OCI-LY1 (cell line): ENCODE measurements at regions not wholly inside any gene's neighbourhood (a gene's known extent, or its start where the extent isn't known, plus 50 kb on each side); places are given as distances from the start of the nearest gene placed in this dataset.

Experiments used
- H2AFZ ChIP-seq: fragments of 200-600 bp; sonication (generic), shearing (Covaris generic); 2 replicates; pipeline ENCODE4 v1.6.0; 2014; ENCODE audit warnings: antibody characterized with exemption, mild to moderate bottlenecking, low read length
- H3F3A ChIP-seq: fragments of 200-600 bp; sonication (generic), shearing (Covaris generic); 2 replicates; pipeline ENCODE4 v1.6.0; 2014; ENCODE audit warnings: mild to moderate bottlenecking, antibody characterized with exemption, low read length, moderate library complexity; ENCODE audit not compliant: insufficient read depth
- H3K27ac ChIP-seq: fragments of 200-600 bp; sonication (generic); 2 replicates; pipeline ENCODE4 v1.5.1; 2014; ENCODE audit warnings: low read length, mixed run types, mild to moderate bottlenecking, low read depth; ENCODE audit not compliant: poor library complexity, severe bottlenecking
- H3K27me3 ChIP-seq: fragments of 200-600 bp; sonication (generic); 2 replicates; pipeline ENCODE4 v1.6.0; 2014; ENCODE audit warnings: antibody characterized with exemption, mild to moderate bottlenecking, low read length, moderate library complexity; ENCODE audit not compliant: insufficient read depth
- H3K36me3 ChIP-seq: fragments of 200-600 bp; sonication (generic); 2 replicates; pipeline ENCODE4 v1.6.1; 2014; ENCODE audit warnings: mild to moderate bottlenecking, antibody characterized with exemption, low read length, moderate library complexity, mixed read lengths; ENCODE audit not compliant: insufficient read depth
- H3K4me1 ChIP-seq: fragments of 200-600 bp; sonication (generic); 2 replicates; pipeline ENCODE4 v1.5.1; 2014; ENCODE audit warnings: mild to moderate bottlenecking, low read length, moderate library complexity; ENCODE audit not compliant: insufficient read depth, severe bottlenecking
- H3K4me2 ChIP-seq: fragments of 200-600 bp; sonication (generic), shearing (Covaris generic); 2 replicates; pipeline ENCODE4 v1.6.1; 2014; ENCODE audit warnings: low read length
- H3K4me3 ChIP-seq: fragments of 200-600 bp; sonication (generic); 2 replicates; pipeline ENCODE4 v1.5.1; 2014; ENCODE audit warnings: low read length, low read depth, mild to moderate bottlenecking, mixed read lengths; ENCODE audit not compliant: poor library complexity, severe bottlenecking
- H3K79me2 ChIP-seq: fragments of 200-600 bp; shearing (Covaris generic); 2 replicates; pipeline ENCODE4 v1.6.1; 2016; ENCODE audit warnings: mixed run types, low read length, mixed read lengths; ENCODE audit not compliant: insufficient read depth
- H3K9ac ChIP-seq: fragments of 200-600 bp; sonication (generic), shearing (Covaris generic); 2 replicates; pipeline ENCODE4 v1.6.1; 2014; ENCODE audit warnings: mild to moderate bottlenecking, low read length, mixed read lengths
- H3K9me2 ChIP-seq: fragments of 200-600 bp; sonication (generic), shearing (Covaris generic); 2 replicates; pipeline ENCODE4 v1.6.1; 2014; ENCODE audit warnings: low read depth, mild to moderate bottlenecking, low read length, mixed read lengths
- H3K9me3 ChIP-seq: fragments of 200-600 bp; shearing (Covaris generic); 2 replicates; pipeline ENCODE4 v1.6.1; 2014; ENCODE audit warnings: low read length, mixed read lengths
- H4K20me1 ChIP-seq: fragments of 200-600 bp; sonication (generic), shearing (Covaris generic); 2 replicates; pipeline ENCODE4 v1.6.0; 2016; ENCODE audit warnings: mild to moderate bottlenecking, low read length; ENCODE audit not compliant: insufficient read depth
- EZH2 ChIP-seq: fragments of 200-600 bp; sonication (generic), shearing (Covaris generic); IDR thresholded peaks from 2 replicates; pipeline ENCODE4 v1.8.0; 2017; ENCODE audit warnings: borderline replicate concordance, mixed run types, mild to moderate bottlenecking, antibody characterized with exemption, low read length, moderate library complexity, mixed read lengths
- TF ChIP-seq, protein P1 (sequence below): fragments of 200-600 bp; sonication (generic), shearing (Covaris generic); IDR thresholded peaks from 2 replicates; pipeline ENCODE4 v1.5.1; 2017; ENCODE audit warnings: mild to moderate bottlenecking, antibody characterized with exemption, low read length, moderate library complexity, mixed read lengths

DNA sequence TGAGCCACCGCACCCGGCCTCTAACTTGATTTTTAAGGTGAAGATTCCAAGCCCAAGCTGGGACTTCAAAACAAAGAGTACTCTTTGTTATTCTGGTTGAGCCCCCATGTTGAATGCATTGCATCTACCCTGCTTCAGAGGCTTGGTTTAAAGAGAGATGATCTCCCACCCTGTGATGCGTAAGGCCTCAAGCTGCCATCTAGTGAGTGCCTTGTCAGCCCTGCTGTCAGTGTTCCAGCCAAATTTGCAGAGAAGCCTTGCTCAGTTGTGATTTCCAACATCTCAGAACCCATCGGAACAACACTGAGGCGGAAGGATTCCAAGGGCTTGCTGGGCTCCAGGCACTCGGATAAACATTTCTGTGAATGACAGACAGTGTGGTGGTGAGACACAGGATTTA lies 210.7 kb upstream of the RGMA start:
- Histone ChIP-seq H3K9ac (no peak overlapping the region), H3F3A (no peaks in the 10 kb centered on the region), H3K27ac (no peak overlapping the region), H3K9me3 (no peaks in the 10 kb centered on the region), H3K9me2 (no peaks in the 10 kb centered on the region), H3K4me2 (no peak overlapping the region), H3K4me3 (no peak overlapping the region), H3K27me3 (0 out of 2 replicates have a peak, but pooled peaks cover 3% of the 10 kb centered on the region), H3K79me2 (no peaks in the 10 kb centered on the region), H3K4me1 (no peaks in the 10 kb centered on the region), H2AFZ (no peak overlapping the region), H4K20me1 (no peaks in the 10 kb centered on the region), H3K36me3 (no peaks in the 10 kb centered on the region)
- TF ChIP-seq, protein P1, sequence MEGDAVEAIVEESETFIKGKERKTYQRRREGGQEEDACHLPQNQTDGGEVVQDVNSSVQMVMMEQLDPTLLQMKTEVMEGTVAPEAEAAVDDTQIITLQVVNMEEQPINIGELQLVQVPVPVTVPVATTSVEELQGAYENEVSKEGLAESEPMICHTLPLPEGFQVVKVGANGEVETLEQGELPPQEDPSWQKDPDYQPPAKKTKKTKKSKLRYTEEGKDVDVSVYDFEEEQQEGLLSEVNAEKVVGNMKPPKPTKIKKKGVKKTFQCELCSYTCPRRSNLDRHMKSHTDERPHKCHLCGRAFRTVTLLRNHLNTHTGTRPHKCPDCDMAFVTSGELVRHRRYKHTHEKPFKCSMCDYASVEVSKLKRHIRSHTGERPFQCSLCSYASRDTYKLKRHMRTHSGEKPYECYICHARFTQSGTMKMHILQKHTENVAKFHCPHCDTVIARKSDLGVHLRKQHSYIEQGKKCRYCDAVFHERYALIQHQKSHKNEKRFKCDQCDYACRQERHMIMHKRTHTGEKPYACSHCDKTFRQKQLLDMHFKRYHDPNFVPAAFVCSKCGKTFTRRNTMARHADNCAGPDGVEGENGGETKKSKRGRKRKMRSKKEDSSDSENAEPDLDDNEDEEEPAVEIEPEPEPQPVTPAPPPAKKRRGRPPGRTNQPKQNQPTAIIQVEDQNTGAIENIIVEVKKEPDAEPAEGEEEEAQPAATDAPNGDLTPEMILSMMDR: no peak
- no peak for TF ChIP-seq EZH2

DNA sequence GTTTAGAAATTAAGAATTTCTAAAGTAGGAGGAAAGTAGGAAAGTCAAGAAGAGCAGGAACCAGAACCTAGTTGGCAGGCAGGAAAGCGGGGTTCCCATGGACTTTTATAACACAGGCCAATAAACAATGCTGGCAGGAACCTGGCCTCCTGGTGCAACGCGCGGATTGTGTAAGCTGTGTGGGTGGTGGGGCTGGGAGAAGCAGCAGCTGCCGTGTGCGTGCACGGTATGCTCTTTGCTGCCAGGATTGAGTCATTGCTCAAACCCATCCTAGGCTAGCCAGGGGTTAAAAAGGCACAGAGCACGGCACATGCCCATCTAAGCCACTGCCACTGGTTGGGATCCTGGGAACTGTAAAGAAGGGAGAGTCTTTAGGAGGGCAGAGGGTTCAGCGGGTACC lies 209.9 kb upstream of the RGMA start:
- Histone ChIP-seq H2AFZ (no peak overlapping the region), H3K4me2 (no peak overlapping the region), H4K20me1 (no peaks in the 10 kb centered on the region), H3K27me3 (0 out of 2 replicates have a peak, but pooled peaks cover 3% of the 10 kb centered on the region), H3K4me3 (no peak overlapping the region), H3K4me1 (no peaks in the 10 kb centered on the region), H3K36me3 (no peaks in the 10 kb centered on the region), H3K9me3 (no peaks in the 10 kb centered on the region), H3K27ac (no peak overlapping the region), H3F3A (no peaks in the 10 kb centered on the region), H3K9ac (no peak overlapping the region), H3K79me2 (no peaks in the 10 kb centered on the region), H3K9me2 (no peaks in the 10 kb centered on the region)
- no peak for TF ChIP-seq EZH2
- TF ChIP-seq, protein P1: no peak

DNA sequence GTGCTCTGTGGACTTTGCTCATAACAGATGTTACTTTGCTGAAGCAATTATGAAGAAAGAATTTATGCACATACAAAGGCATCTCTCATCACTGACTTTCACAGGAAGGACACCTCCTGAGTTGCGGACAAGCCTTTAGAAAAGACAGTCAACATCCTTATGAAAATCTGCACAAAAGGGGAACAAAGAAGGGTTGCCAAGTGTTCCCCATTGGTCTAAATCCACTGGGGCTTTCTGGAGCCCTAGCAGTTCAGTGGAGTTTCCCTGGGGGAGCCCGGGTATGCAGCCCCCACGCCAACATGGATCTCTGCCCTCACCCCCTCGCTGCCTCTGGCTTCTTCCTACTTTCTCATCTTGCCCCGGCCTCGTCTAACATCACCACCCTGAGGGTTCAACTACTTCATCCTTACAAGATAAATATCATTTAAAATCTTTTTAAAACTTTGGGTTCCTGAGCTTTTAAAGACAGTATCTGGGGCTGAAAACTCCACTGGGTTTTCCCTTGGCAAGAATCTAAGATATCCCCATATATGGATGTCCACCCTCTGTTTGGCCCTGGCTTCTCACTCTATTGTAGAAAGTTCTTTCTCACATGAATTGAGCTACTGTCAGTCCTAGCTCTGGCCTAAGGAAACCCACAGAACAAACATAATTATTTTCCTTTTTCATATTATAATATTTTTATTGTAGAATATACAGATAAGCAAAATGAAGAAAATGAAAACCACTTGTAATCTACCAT lies 207.9 kb upstream of the RGMA start:
- Histone ChIP-seq H3K27me3 (0 out of 2 replicates have a peak, but pooled peaks cover 3% of the 10 kb centered on the region), H3K9me3 (no peaks in the 10 kb centered on the region), H3K9me2 (no peaks in the 10 kb centered on the region), H3K4me1 (no peaks in the 10 kb centered on the region), H3K4me2 (no peak overlapping the region), H3K27ac (no peak overlapping the region), H4K20me1 (no peaks in the 10 kb centered on the region), H3K4me3 (no peak overlapping the region), H3K36me3 (no peaks in the 10 kb centered on the region), H3F3A (no peaks in the 10 kb centered on the region), H2AFZ (no peak overlapping the region), H3K79me2 (no peaks in the 10 kb centered on the region), H3K9ac (no peak overlapping the region)
- TF ChIP-seq, protein P1: no peak
- TF ChIP-seq EZH2: no peak
